Loucy (cell line): ENCODE measurements at regions not wholly inside any gene's neighbourhood (a gene's known extent, or its start where the extent isn't known, plus 50 kb on each side); places are given as distances from the start of the nearest gene placed in this dataset.
A peak's percentile ranks its signal among the peaks of the same experiment; 100 is the strongest.
"Not testable (repeated sequence)": the region's sequence is repeated elsewhere in the genome, so short reads cannot be mapped to it uniquely, and the experiment has no call there.

ENCODE experiments used
- H2AFZ ChIP-seq: fragments of 200-600 bp; sonication (generic); 2 replicates; pipeline ENCODE4 v1.6.0; 2016; ENCODE audit warnings: antibody characterized with exemption, mild to moderate bottlenecking, low read length, moderate library complexity
- H3F3A ChIP-seq: fragments of 200-600 bp; 2 replicates; pipeline ENCODE4 v1.6.0; 2016; ENCODE audit warnings: antibody characterized with exemption, low read depth, mild to moderate bottlenecking
- H3K27me3 ChIP-seq: fragments of 200-600 bp; sonication (generic); 2 replicates; pipeline ENCODE4 v1.6.1; 2014; ENCODE audit warnings: low read length, mild to moderate bottlenecking; ENCODE audit not compliant: insufficient read depth, poor library complexity, severe bottlenecking
- H3K36me3 ChIP-seq: fragments of 200-600 bp; sonication (generic); 2 replicates; pipeline ENCODE4 v1.6.1; 2016; ENCODE audit warnings: low read length; ENCODE audit not compliant: insufficient read depth
- H3K4me1 ChIP-seq: fragments of 200-600 bp; sonication (generic); 2 replicates; pipeline ENCODE4 v1.5.1; 2014; ENCODE audit warnings: low read length, mild to moderate bottlenecking; ENCODE audit not compliant: insufficient read depth, poor library complexity, severe bottlenecking
- H3K4me2 ChIP-seq: fragments of 200-600 bp; sonication (generic); 2 replicates; pipeline ENCODE4 v1.6.0; 2014; ENCODE audit warnings: antibody characterized with exemption, low read length, low read depth, mild to moderate bottlenecking; ENCODE audit not compliant: poor library complexity, severe bottlenecking
- H3K4me3 ChIP-seq: fragments of 200-600 bp; sonication (generic); 2 replicates; pipeline ENCODE4 v1.5.1; 2014; ENCODE audit warnings: low read length, mild to moderate bottlenecking, mixed read lengths; ENCODE audit not compliant: poor library complexity, severe bottlenecking
- H3K79me2 ChIP-seq: fragments of 200-600 bp; sonication (generic); 2 replicates; pipeline ENCODE4 v1.6.1; 2014; ENCODE audit warnings: low read length; ENCODE audit not compliant: insufficient read depth
- H3K9ac ChIP-seq: fragments of 200-600 bp; sonication (generic); 2 replicates; pipeline ENCODE4 v1.6.0; 2014; ENCODE audit warnings: mild to moderate bottlenecking, low read depth, low read length, moderate library complexity; ENCODE audit not compliant: poor library complexity, severe bottlenecking
- H3K9me2 ChIP-seq: fragments of 200-600 bp; sonication (generic); replicated peaks from 2 replicates; pipeline ENCODE4 v1.6.1; 2016; ENCODE audit warnings: low read depth, low read length, mixed read lengths
- H3K9me3 ChIP-seq: fragments of 200-600 bp; sonication (generic); 2 replicates; pipeline ENCODE4 v1.6.1; 2014; ENCODE audit warnings: mild to moderate bottlenecking, antibody characterized with exemption, low read length, low read depth; ENCODE audit not compliant: insufficient read depth
- H4K20me1 ChIP-seq: fragments of 200-600 bp; sonication (generic); 2 replicates; pipeline ENCODE4 v1.6.0; 2014; ENCODE audit warnings: antibody characterized with exemption, low read length, mild to moderate bottlenecking; ENCODE audit not compliant: insufficient read depth, poor library complexity, severe bottlenecking
- CTCF ChIP-seq: fragments of 200-600 bp; sonication (generic); conservative IDR thresholded peaks from 2 replicates; pipeline ENCODE4 v1.5.1; 2014; ENCODE audit warnings: mild to moderate bottlenecking, antibody characterized with exemption, low read length
- EZH2phosphoT487 ChIP-seq: fragments of 200-600 bp; IDR thresholded peaks from 2 replicates; pipeline ENCODE4 v1.6.1; 2018; ENCODE audit warnings: antibody characterized with exemption, mild to moderate bottlenecking, moderate library complexity, borderline replicate concordance

GRCh38 chr2:123853161-123853560, 171.9 kb upstream of the CNTNAP5 start:
- Histone ChIP-seq H3K36me3 (no peaks in the 10 kb centered on the region), H4K20me1 (no peaks in the 10 kb centered on the region), H3K4me1 (peaks cover 21% of the 10 kb centered on the region), H3K4me2 (peak overlapping the region; percentile 16), H3K9me3 (peaks cover 4% of the 10 kb centered on the region; the same call in 1 of the 2 replicates), H3F3A (no peaks in the 10 kb centered on the region), H3K27me3 (no peaks in the 10 kb centered on the region), H2AFZ (no peak overlapping the region), H3K9ac (no peak overlapping the region), H3K4me3 (no peak overlapping the region), H3K9me2 (no peaks in the 10 kb centered on the region), H3K79me2 (no peaks in the 10 kb centered on the region)
- TF ChIP-seq CTCF (no peak), EZH2phosphoT487 (no peak)

GRCh38 chr2:123859031-123859430, 166.1 kb upstream of the CNTNAP5 start:
- not testable (repeated sequence) for H3K79me2 ChIP-seq, H3K9me3 ChIP-seq, H3K9ac ChIP-seq, H3K4me3 ChIP-seq, H3K27me3 ChIP-seq, H3F3A ChIP-seq, H4K20me1 ChIP-seq, H3K36me3 ChIP-seq, H3K4me1 ChIP-seq, H3K4me2 ChIP-seq, H2AFZ ChIP-seq, H3K9me2 ChIP-seq

GRCh38 chr2:123864416-123864815, 160.7 kb upstream of the CNTNAP5 start:
- Histone ChIP-seq H3K9me2 (no peaks in the 10 kb centered on the region), H3K9me3 (no peaks in the 10 kb centered on the region; the same call in 1 of the 2 replicates), H3K9ac (no peak overlapping the region), H2AFZ (no peak overlapping the region), H3K4me2 (no peak overlapping the region), H3K36me3 (no peaks in the 10 kb centered on the region), H3K27me3 (no peaks in the 10 kb centered on the region), H3K4me3 (no peak overlapping the region), H3K79me2 (no peaks in the 10 kb centered on the region), H3F3A (no peaks in the 10 kb centered on the region), H3K4me1 (no peaks in the 10 kb centered on the region), H4K20me1 (no peaks in the 10 kb centered on the region)
- TF ChIP-seq EZH2phosphoT487 (no peak), CTCF (no peak)

- no peaks in the 10 kb centered on the region for H4K20me1 ChIP-seq
- no peaks in the 10 kb centered on the region for H3K4me1 ChIP-seq
- H3K36me3 ChIP-seq: no peaks in the 10 kb centered on the region
- no peaks in the 10 kb centered on the region for H3K9me2 ChIP-seq
- no peaks in the 10 kb centered on the region for H3K27me3 ChIP-seq
- no peak overlapping the region for H3K4me3 ChIP-seq
- no peaks in the 10 kb centered on the region; the same call in 1 of the 2 replicates for H3K9me3 ChIP-seq
- TF ChIP-seq EZH2phosphoT487 (no peak), CTCF (no peak)
- H3K9ac ChIP-seq: no peak overlapping the region
- H3F3A ChIP-seq: no peaks in the 10 kb centered on the region
- no peak overlapping the region for H3K4me2 ChIP-seq
- no peaks in the 10 kb centered on the region for H3K79me2 ChIP-seq
- H2AFZ ChIP-seq: no peak overlapping the region
Measured at GRCh38 chr2:123870206-123870880, 154.7 kb upstream of the CNTNAP5 start.
